HUES48 (cell line): ENCODE measurements at regions not wholly inside any gene's neighbourhood (a gene's known extent, or its start where the extent isn't known, plus 50 kb on each side); places are given as distances from the start of the nearest gene placed in this dataset.
"Not testable (repeated sequence)": the region's sequence is repeated elsewhere in the genome, so short reads cannot be mapped to it uniquely, and the experiment has no call there.

Experiments
- H3K27ac ChIP-seq: one replicate; pipeline ENCODE4 v1.7.0; 2013; ENCODE audit warnings: low read depth, low read length, inconsistent platforms
- H3K27me3 ChIP-seq: 2 replicates; pipeline ENCODE4 v1.6.1; 2013; ENCODE audit warnings: mild to moderate bottlenecking, low read length; ENCODE audit not compliant: control insufficient read depth, insufficient read depth
- H3K36me3 ChIP-seq: 2 replicates; pipeline ENCODE4 v1.6.1; 2013; ENCODE audit warnings: low read length; ENCODE audit not compliant: control insufficient read depth, insufficient read depth
- H3K4me1 ChIP-seq: 2 replicates; pipeline ENCODE4 v1.6.1; 2013; ENCODE audit warnings: mild to moderate bottlenecking, low read length; ENCODE audit not compliant: control insufficient read depth, insufficient read depth
- H3K4me3 ChIP-seq: 2 replicates; pipeline ENCODE4 v1.5.1; 2013; ENCODE audit warnings: mild to moderate bottlenecking, low read depth, low read length
- H3K9ac ChIP-seq: 2 replicates; pipeline ENCODE4 v1.6.1; 2013; ENCODE audit warnings: mild to moderate bottlenecking, low read depth, low read length, moderate library complexity
- H3K9me3 ChIP-seq: 2 replicates; pipeline ENCODE4 v1.6.1; 2013; ENCODE audit warnings: low read length; ENCODE audit not compliant: control insufficient read depth, insufficient read depth

DNA sequence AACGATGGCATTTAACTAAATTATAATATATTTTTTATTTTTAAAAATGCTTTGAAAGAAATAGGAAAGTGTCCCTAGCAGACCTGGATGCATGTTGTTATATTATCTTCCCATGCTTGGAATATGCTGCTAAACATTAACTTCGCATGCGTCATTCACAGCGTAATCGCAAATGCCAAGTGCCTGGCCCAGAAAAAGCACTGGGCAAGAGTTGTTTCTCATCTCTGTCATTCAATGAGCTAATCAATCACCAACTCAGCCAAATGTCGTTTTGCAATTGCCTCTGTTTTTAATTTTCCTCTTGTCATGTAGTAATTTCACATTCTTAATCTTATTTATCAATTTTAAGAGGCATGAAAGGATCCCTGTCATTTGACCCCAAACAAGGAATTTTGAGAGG, 1421.9 kb downstream of the BRD1 start:
- no peaks in the 10 kb centered on the region for H3K4me1 ChIP-seq
- H3K4me3 ChIP-seq = no peak overlapping the region
- no peaks in the 10 kb centered on the region for H3K9me3 ChIP-seq
- H3K36me3 ChIP-seq = no peaks in the 10 kb centered on the region
- no peak overlapping the region for H3K27ac ChIP-seq
- no peak overlapping the region for H3K9ac ChIP-seq
- no peaks in the 10 kb centered on the region for H3K27me3 ChIP-seq

DNA sequence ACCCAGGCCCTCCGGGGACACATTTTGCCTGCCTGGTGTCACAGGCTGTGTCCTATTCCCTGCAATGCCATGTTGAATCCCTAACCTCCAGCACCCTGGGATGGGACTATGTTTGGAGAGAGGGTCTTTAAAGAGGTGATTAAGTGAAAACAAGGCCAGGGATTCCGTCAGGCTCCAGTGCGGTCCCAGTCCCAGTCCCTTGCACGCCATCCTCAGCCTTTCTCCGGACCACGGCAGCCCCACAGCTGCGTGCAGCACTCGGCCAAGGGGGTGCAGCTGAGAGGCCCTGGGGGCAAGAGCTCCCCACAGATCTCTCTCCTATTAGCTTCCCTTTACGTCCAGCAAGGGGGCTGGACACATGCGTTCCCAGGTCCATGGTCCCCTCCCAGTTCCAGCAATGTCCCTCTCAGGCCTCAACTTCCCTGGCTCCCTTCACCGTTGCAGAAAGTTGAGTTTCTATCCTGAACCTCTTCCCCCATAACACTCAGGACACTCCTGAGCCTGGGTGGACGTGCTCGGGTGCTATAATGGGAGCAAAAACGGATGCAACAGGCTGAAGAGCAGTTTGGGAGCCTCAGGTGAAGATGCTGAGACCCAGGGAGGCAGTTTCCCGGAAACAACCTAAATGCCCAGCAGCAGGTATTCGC, 1422.7 kb downstream of the BRD1 start:
- Histone ChIP-seq H3K27ac (no peak overlapping the region), H3K9me3 (no peaks in the 10 kb centered on the region), H3K9ac (no peak overlapping the region), H3K36me3 (no peaks in the 10 kb centered on the region), H3K4me1 (no peaks in the 10 kb centered on the region), H3K27me3 (no peaks in the 10 kb centered on the region), H3K4me3 (no peak overlapping the region)

DNA sequence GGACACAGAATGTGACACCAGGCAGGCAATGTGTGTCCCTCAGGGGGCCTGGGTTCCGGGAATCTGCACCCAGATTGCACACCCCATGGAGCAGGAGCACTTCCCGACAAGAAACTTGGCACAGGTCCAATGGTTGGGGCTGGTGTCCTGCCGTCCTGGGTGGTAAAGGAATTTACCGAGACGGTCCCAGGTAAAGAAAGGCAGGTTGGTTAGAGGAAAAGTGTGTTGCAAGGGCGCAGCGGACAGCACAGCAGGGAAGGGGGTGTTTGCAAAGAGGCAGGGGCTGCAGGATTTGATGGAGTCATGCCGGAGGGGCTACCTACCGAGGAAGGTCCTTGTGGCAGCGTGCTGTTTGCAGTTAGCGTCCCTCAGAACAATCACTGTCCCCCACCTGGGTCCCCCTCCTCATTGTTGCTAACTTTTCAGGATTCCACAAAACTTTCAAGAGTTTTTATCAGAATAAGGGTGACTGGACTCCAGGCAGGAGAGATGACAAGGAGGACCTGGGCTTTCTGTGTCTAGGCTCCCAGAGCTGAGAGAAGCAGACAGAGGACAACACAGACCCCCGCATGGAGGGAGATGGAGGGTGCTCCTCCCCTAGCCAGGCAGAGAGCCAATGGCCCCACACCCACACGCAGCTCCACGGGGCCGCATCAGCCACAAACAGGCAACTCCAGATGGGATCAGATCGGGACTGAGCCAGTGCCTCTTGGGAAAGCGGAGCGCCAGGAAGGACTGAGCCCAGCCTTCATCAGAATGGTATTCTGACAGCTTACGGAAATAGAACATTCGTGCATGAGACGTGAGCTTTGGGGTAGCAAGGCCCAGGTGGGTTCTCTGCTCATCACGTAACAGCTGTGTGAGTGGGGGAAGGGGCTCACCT, 1423.9 kb downstream of the BRD1 start:
- no peak overlapping the region for H3K9ac ChIP-seq
- no peaks in the 10 kb centered on the region for H3K9me3 ChIP-seq
- H3K4me3 ChIP-seq = no peak overlapping the region
- H3K4me1 ChIP-seq = no peaks in the 10 kb centered on the region
- H3K27ac ChIP-seq = no peak overlapping the region
- no peaks in the 10 kb centered on the region for H3K27me3 ChIP-seq
- H3K36me3 ChIP-seq = no peaks in the 10 kb centered on the region

DNA sequence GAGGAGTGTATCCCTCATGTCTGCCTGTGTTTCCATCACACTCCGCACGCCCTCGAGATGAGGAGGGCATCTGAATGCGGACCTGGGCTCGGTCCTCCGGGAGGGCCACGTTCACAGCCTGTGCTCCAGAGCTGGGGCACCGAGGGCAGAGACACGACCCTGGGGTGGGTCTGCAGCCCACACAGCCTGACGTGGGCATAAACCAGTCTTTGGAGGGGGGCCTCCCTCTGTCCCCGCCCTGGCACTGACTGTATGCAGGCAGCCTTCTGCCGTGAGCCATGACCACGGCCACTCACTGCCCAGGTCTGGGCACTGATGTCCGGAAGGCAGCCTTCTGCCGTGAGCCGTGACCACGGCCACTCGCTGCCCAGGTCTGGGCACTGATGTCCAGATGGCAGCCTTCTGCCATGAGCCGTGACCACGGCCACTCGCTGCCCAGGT, 1425.1 kb downstream of the BRD1 start:
- H3K27ac ChIP-seq = no peak overlapping the region
- no peaks in the 10 kb centered on the region for H3K27me3 ChIP-seq

DNA sequence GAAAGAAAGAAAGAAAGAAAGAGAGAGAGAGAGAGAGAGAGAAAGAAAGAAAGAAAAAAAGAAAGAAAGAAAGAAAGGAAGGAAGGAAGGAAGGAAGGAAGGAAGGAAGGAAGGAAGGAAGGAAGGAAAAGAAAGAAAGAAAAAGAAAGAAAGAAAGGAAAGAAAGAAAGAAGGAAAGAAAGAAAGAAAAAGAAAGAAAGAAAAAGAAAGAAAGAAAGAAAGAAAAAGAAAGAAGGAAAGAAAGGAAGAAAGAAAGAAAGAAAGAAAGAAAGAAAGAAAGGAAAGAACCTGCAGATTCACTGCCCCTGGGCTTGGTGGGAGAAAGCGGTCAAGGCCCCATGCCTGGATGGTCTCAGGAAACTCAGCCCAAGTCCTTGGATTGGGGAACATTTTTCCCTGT, 1426.2 kb downstream of the BRD1 start:
- H3K4me1 ChIP-seq, H3K27me3 ChIP-seq, H3K27ac ChIP-seq, H3K9me3 ChIP-seq, H3K36me3 ChIP-seq, H3K4me3 ChIP-seq, H3K9ac ChIP-seq: not testable (repeated sequence)

More for the DNA sequence above, 1425.1 kb downstream of the BRD1 start:
- no peaks in the 10 kb centered on the region for H3K4me1 ChIP-seq
- no peak overlapping the region for H3K4me3 ChIP-seq
- H3K36me3 ChIP-seq = no peaks in the 10 kb centered on the region
- no peak overlapping the region for H3K9ac ChIP-seq
- no peaks in the 10 kb centered on the region for H3K9me3 ChIP-seq

DNA sequence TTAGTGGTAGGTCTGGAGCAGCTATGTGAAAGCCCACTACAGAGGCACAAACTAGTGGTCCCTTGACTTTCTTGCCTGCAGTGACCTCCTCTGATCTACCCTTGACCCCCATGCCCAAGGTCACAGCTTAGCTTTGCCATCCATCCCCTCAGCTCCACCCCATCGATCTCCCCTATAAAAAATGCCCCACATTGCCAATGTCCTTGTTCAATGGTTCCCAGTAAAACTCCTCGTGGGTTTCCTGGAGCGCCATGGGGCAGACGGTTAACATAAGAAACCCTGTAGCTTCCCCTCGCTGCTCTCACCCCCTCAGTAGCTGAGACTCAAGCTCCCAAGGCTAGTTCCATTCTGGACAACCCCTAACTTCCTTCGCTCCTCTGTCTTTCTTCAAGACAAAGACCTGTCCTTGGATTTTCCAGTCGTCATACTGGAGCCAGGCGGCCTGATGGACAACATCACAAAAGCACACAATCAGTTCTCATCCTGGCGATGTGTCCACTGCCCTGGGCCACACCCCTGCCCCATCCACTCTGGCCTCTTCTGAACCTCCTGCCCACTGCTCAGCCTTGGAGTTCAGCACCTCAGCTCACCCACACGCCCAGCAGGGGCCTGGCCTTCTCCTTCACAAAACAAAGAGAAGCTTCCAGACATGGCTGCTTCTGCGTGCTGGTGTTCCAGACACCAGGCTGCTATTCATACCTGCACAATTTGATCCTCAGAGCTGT, 1429.3 kb downstream of the BRD1 start:
- no peaks in the 10 kb centered on the region for H3K27me3 ChIP-seq
- no peak overlapping the region for H3K9ac ChIP-seq
- no peak overlapping the region for H3K4me3 ChIP-seq
- H3K4me1 ChIP-seq = no peaks in the 10 kb centered on the region
- H3K36me3 ChIP-seq = no peaks in the 10 kb centered on the region
- no peak overlapping the region for H3K27ac ChIP-seq
- no peaks in the 10 kb centered on the region for H3K9me3 ChIP-seq

DNA sequence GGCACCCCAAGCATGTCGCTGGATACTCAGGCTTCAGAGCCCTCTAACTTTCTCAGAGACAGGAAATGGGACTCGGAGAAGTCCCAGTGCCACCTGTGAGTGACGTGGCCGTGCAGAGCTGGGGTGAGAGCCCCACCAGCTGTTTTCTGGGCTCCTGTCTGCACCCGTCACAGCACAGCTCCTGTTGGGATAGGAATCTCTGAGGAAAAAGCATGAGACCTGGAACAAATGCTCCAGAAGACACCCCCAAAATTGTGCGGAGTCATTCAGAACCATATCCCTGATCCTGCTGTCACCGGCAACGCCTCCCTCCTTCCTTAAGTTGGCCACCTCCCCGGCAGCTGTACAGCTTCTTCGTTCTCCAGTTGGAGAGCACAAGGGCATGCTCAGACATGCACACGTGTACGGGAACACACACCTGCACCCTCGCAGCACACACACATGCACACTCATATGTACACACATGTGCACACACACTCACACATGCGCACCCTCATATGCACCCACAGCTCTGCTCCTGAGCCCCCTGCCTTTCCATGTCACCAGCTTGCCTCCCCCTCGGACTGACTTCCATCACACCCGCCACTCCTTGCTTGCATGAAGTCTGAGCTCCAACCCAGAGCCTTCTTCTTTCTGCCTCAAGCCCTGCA, 1430.0 kb downstream of the BRD1 start:
- H3K27me3 ChIP-seq = no peaks in the 10 kb centered on the region
- H3K36me3 ChIP-seq = no peaks in the 10 kb centered on the region
- H3K9me3 ChIP-seq = no peaks in the 10 kb centered on the region
- H3K4me3 ChIP-seq = no peak overlapping the region
- no peaks in the 10 kb centered on the region for H3K4me1 ChIP-seq
- no peak overlapping the region for H3K27ac ChIP-seq
- no peak overlapping the region for H3K9ac ChIP-seq

DNA sequence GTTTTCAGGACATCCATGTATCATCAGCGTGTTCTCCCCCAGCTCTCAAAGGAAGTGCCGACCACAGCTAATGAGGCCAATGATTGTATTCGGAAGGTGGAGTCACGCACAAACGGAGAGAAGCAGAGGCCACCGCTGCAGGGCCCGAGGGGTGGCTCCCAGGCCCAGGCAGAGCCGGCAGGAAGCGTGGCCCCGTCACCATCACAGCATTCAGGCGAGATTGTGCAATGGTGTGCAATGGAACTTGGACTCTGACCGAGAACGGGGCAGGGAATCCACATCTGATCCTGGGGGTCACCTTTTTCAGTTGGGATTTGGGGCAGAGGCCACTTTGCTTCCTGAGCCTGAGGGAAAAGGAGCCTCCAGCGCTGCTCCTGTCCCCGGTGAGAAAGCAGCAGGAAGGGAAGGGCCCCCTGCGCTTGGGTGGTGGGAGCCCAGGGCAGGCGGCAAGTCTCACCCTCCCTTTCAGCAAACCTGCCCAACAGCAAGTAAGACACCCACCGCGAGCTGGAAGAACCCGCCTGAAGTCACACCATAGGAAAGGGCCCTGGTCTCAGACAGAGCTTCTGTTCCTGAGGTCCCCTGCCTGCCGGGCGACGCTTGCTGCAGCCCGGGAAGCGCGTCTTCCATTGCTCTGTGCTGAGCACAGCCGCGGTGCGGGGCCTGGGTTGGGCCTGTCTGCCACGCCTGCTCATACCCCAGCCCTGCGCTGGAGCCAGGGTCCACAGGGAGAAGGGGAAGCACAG, 1430.7 kb downstream of the BRD1 start:
- Histone ChIP-seq H3K36me3 (no peaks in the 10 kb centered on the region), H3K4me3 (no peak overlapping the region), H3K27ac (no peak overlapping the region), H3K4me1 (no peaks in the 10 kb centered on the region), H3K9me3 (no peaks in the 10 kb centered on the region), H3K9ac (no peak overlapping the region), H3K27me3 (no peaks in the 10 kb centered on the region)

DNA sequence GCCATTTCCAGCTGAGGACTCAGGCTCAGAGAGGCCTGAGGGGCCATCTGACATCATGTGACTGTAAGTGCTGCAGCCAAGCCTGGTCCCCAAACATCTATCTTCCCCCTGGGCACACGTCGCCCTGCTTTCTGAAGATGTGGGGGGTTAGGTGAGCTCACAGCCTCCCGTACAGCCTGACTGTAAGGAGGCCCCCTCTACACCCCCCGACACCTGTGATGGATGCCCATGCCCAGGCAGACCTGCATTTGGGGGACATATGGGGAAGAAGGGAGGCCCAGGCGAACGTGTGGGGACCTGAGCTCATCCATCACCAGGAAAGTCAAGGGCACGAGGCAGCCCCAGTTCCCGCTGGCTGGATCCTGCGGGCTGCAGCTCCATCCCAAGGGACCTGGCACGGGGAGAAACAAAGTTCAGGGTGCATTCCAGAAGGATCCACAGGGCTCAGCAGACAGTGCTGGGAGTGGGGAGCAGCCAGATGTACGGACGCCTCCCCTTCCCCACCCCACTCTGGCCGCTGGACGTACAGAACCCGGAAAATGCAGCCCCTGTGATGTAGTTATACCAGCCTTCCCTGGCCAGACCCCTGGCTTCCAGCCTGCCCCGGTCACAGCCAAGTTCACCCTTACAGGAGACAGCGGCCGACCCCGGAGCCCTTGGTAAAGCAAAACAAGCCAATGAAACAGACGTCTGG, 1431.4 kb downstream of the BRD1 start:
- Histone ChIP-seq H3K36me3 (no peaks in the 10 kb centered on the region), H3K4me1 (no peaks in the 10 kb centered on the region), H3K9ac (no peak overlapping the region), H3K4me3 (no peak overlapping the region), H3K9me3 (no peaks in the 10 kb centered on the region), H3K27me3 (no peaks in the 10 kb centered on the region), H3K27ac (no peak overlapping the region)

DNA sequence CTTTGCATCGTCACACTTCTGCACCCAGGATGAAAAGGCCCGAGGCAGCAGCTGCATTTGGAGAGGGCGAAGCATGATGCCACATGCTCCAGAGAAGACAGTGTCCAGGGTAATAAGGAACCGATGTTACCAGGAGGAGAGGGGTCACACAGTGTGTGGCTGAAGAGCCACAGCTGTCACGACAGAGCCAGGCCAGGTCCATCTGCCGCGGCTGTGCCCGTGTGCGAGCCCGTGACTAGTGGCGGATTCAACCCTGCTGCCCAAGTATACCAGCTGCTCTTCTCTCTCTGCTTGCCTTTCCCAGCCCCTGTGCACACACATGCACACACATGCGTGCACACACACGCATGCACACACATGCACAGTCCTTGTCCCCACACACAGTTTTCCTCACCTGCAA, 1432.5 kb downstream of the BRD1 start:
- H3K36me3 ChIP-seq = no peaks in the 10 kb centered on the region
- H3K27me3 ChIP-seq = no peaks in the 10 kb centered on the region
- H3K9me3 ChIP-seq = no peaks in the 10 kb centered on the region
- no peak overlapping the region for H3K4me3 ChIP-seq
- H3K27ac ChIP-seq = no peak overlapping the region
- H3K9ac ChIP-seq = no peak overlapping the region
- no peaks in the 10 kb centered on the region for H3K4me1 ChIP-seq
